ENCODE measurements at regions not wholly inside any gene's neighbourhood (a gene's known extent, or its start where the extent isn't known, plus 50 kb on each side); places are given as distances from the start of the nearest gene placed in this dataset.
"Not testable (repeated sequence)": the region's sequence is repeated elsewhere in the genome, so short reads cannot be mapped to it uniquely, and the experiment has no call there.

- TF ChIP-seq, protein P1, sequence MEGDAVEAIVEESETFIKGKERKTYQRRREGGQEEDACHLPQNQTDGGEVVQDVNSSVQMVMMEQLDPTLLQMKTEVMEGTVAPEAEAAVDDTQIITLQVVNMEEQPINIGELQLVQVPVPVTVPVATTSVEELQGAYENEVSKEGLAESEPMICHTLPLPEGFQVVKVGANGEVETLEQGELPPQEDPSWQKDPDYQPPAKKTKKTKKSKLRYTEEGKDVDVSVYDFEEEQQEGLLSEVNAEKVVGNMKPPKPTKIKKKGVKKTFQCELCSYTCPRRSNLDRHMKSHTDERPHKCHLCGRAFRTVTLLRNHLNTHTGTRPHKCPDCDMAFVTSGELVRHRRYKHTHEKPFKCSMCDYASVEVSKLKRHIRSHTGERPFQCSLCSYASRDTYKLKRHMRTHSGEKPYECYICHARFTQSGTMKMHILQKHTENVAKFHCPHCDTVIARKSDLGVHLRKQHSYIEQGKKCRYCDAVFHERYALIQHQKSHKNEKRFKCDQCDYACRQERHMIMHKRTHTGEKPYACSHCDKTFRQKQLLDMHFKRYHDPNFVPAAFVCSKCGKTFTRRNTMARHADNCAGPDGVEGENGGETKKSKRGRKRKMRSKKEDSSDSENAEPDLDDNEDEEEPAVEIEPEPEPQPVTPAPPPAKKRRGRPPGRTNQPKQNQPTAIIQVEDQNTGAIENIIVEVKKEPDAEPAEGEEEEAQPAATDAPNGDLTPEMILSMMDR (IDR thresholded peaks at IDR 0.05): not testable (repeated sequence)
- not testable (repeated sequence) for TF ChIP-seq ELF1 (IDR thresholded peaks at IDR 0.05); JUND (IDR thresholded peaks at IDR 0.05); YY1 (IDR thresholded peaks at IDR 0.05; ENCODE audit: low read depth); IRF3 (IDR thresholded peaks at IDR 0.05; ENCODE audit: low read depth, low read length); POLR2AphosphoS5 (IDR thresholded peaks at IDR 0.05; ENCODE audit: low read depth, low read length)
- TF ChIP-seq, protein P2, sequence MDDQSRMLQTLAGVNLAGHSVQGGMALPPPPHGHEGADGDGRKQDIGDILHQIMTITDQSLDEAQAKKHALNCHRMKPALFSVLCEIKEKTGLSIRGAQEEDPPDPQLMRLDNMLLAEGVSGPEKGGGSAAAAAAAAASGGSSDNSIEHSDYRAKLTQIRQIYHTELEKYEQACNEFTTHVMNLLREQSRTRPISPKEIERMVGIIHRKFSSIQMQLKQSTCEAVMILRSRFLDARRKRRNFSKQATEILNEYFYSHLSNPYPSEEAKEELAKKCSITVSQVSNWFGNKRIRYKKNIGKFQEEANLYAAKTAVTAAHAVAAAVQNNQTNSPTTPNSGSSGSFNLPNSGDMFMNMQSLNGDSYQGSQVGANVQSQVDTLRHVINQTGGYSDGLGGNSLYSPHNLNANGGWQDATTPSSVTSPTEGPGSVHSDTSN (IDR thresholded peaks at IDR 0.05): not testable (repeated sequence)
These were observed 252.0 kb downstream of the GOLGA6L6 start for GRCh38 chr15:20289538-20290103.
